Astrocyte of the spinal cord (primary cell): ENCODE measurements at regions not wholly inside any gene's neighbourhood (a gene's known extent, or its start where the extent isn't known, plus 50 kb on each side); places are given as distances from the start of the nearest gene placed in this dataset.

Source experiments
- DNase-seq: peaks from one replicate; pipeline ENCODE4 v3.0.0; 2011; ENCODE audit warnings: low read depth, low spot score
- H3K4me3 ChIP-seq: 2 replicates; pipeline ENCODE4 v1.5.1; 2011; ENCODE audit warnings: low read depth, mild to moderate bottlenecking, low read length, moderate library complexity
- CTCF ChIP-seq: IDR thresholded peaks from 2 replicates; pipeline ENCODE4 v1.5.1; 2012; ENCODE audit warnings: low read depth, mild to moderate bottlenecking, low read length, inconsistent platforms
- in situ Hi-C: cut with HindIII; loops from 2 replicates; pipeline ENCODE4 v1.10.0; 2017; ENCODE audit warnings: low sequenced_read_pairs

DNA sequence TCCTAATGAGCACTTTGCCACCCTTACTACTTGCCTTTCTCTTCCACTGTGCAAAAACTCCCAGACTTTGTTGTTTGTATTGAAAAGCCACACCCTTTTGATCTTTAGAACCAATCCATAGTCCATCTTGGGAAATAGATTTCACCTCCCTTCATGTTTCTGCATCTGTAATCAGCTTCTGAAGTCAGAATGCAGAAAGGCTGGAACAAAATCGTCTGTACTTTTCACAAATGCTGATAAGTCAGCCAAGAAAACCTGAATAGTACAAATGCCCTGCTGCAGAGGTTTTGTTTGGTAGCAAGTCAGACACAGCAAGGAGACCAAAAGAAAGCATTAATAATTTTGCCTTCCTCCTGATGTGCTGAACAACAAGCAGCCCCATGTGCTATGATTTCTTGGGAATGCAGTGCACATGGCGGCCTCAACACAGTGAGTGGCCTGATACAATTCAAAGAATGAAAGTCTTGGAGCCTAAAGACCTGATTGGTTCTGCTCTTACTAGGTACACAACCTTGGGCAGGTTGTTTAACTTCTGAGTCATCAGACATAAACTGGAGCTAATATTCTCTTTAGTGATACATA, 59.2 kb upstream of the STK32A start:
- no peak for TF ChIP-seq CTCF
- in situ Hi-C loops: no loop called here
- no peak for DNase-seq
- H3K4me3 ChIP-seq: no peak overlapping the region

GRCh38 chr5:147176422-147176821, 58.4 kb upstream of the STK32A start:
- DNase-seq: no peak
- TF ChIP-seq CTCF: no peak
- H3K4me3 ChIP-seq: no peak overlapping the region
- in situ Hi-C loops: no loop called here

- in situ Hi-C loops: no loop called here
- DNase-seq: peak; percentile 75
- TF ChIP-seq CTCF: no peak
- no peak overlapping the region for H3K4me3 ChIP-seq
These were observed 57.5 kb upstream of the STK32A start for GRCh38 chr5:147177125-147177840.

GRCh38 chr5:147179562-147180147, 55.2 kb upstream of the STK32A start:
- H3K4me3 ChIP-seq: no peak overlapping the region
- in situ Hi-C loops: no loop called here
- no peak for DNase-seq
- TF ChIP-seq CTCF: no peak

GRCh38 chr5:147180751-147181150, 54.1 kb upstream of the STK32A start:
- in situ Hi-C loops: no loop called here
- no peak for DNase-seq
- TF ChIP-seq CTCF: no peak
- H3K4me3 ChIP-seq: no peak overlapping the region
